ENCODE measurements at regions not wholly inside any gene's neighbourhood (a gene's known extent, or its start where the extent isn't known, plus 50 kb on each side); places are given as distances from the start of the nearest gene placed in this dataset.

DNA sequence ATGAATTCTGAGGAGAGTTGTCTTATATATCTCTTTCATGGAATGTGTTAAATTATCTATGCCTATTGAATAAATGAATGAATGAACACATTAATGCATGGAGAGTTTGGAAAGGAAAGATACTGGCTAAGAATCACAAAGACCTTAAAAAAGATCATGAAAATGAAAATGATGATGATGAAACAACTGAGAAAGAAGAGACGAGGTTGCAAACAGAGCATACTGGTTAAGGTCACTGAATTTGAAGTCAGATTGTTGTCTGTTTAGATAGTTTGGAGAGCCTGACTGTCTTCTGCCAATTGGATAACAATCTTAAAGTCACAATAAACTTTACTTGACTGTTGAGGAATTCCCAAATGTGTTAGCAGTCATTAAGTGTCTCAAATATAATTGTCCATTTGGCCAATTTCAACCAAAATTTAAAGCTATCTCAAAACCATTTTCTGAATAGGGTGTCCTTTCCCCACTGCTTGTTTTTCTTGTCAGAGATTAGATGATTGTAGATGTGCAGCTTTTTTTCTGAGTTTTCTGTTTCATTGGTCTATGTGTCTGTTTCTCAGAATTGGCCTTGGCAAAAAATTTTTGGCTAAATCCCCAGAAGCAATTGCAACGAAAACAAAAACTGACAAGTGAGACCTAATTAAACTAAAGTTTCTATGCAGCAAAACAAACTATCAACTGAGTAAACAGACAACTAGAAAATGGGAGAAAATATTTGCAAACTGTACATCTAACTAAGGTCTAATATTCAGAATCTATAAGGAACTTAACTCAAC is 132.2 kb downstream of the PTGER3 start:
- TF ChIP-seq, protein P1, sequence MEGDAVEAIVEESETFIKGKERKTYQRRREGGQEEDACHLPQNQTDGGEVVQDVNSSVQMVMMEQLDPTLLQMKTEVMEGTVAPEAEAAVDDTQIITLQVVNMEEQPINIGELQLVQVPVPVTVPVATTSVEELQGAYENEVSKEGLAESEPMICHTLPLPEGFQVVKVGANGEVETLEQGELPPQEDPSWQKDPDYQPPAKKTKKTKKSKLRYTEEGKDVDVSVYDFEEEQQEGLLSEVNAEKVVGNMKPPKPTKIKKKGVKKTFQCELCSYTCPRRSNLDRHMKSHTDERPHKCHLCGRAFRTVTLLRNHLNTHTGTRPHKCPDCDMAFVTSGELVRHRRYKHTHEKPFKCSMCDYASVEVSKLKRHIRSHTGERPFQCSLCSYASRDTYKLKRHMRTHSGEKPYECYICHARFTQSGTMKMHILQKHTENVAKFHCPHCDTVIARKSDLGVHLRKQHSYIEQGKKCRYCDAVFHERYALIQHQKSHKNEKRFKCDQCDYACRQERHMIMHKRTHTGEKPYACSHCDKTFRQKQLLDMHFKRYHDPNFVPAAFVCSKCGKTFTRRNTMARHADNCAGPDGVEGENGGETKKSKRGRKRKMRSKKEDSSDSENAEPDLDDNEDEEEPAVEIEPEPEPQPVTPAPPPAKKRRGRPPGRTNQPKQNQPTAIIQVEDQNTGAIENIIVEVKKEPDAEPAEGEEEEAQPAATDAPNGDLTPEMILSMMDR (IDR thresholded peaks at IDR 0.05), result no peak
- no peak for TF ChIP-seq POLR2A (IDR thresholded peaks at IDR 0.05)

All from adrenal gland (tissue), 5 donors.